ENCODE measurements at regions not wholly inside any gene's neighbourhood (a gene's known extent, or its start where the extent isn't known, plus 50 kb on each side); places are given as distances from the start of the nearest gene placed in this dataset.
"Not testable (repeated sequence)": the region's sequence is repeated elsewhere in the genome, so short reads cannot be mapped to it uniquely, and the experiment has no call there.

GRCh38 chr4:20046931-20047677 is 204.6 kb upstream of the SLIT2 start:
- no peak for DNase-seq

- DNase-seq: no peak
These were observed 205.5 kb upstream of the SLIT2 start for GRCh38 chr4:20046179-20046578.

- no peak for DNase-seq
These were observed 206.7 kb upstream of the SLIT2 start for GRCh38 chr4:20044966-20045365.

GRCh38 chr4:20044502-20044911 is 207.2 kb upstream of the SLIT2 start:
- DNase-seq: no peak

- DNase-seq: no peak
These were observed 207.7 kb upstream of the SLIT2 start for GRCh38 chr4:20043991-20044390.

GRCh38 chr4:20042769-20043168 is 208.9 kb upstream of the SLIT2 start:
- DNase-seq: no peak

GRCh38 chr4:20041839-20042407 is 209.8 kb upstream of the SLIT2 start:
- no peak for DNase-seq

- DNase-seq: no peak
These were observed 214.0 kb upstream of the SLIT2 start for GRCh38 chr4:20037745-20038144.

- DNase-seq: no peak
These were observed 221.6 kb upstream of the SLIT2 start for GRCh38 chr4:20030108-20030507.

GRCh38 chr4:20028645-20029044 is 223.1 kb upstream of the SLIT2 start:
- DNase-seq: no peak

- DNase-seq: no peak
These were observed 225.2 kb upstream of the SLIT2 start for GRCh38 chr4:20026456-20026855.

- no peak for DNase-seq
These were observed 229.2 kb upstream of the SLIT2 start for GRCh38 chr4:20022471-20022870.

- DNase-seq: no peak
These were observed 231.6 kb upstream of the SLIT2 start for GRCh38 chr4:20020056-20020455.

- DNase-seq: no peak
These were observed 232.2 kb upstream of the SLIT2 start for GRCh38 chr4:20019310-20020015.

- no peak for DNase-seq
These were observed 234.0 kb upstream of the SLIT2 start for GRCh38 chr4:20017777-20018115.

- no peak for DNase-seq
These were observed 234.5 kb upstream of the SLIT2 start for GRCh38 chr4:20017070-20017776.

- DNase-seq: no peak
These were observed 236.0 kb upstream of the SLIT2 start for GRCh38 chr4:20015636-20016224.

- DNase-seq: not testable (repeated sequence)
These were observed 247.7 kb upstream of the SLIT2 start for GRCh38 chr4:20003836-20004558.

- DNase-seq: no peak
These were observed 251.8 kb upstream of the SLIT2 start for GRCh38 chr4:19999775-20000414.

- no peak for DNase-seq
These were observed 252.4 kb upstream of the SLIT2 start for GRCh38 chr4:19999276-19999675.

GRCh38 chr4:19993242-19993641 is 258.5 kb upstream of the SLIT2 start:
- no peak for DNase-seq

All from activated gamma-delta T cell (primary cell).